Prostate gland (tissue), 2 donors: ENCODE measurements at regions not wholly inside any gene's neighbourhood (a gene's known extent, or its start where the extent isn't known, plus 50 kb on each side); places are given as distances from the start of the nearest gene placed in this dataset.

Experiments
- DNase-seq: peaks from one replicate; pipeline ENCODE4 v3.0.0-alpha.2; 2019; ENCODE audit warnings: low spot score
- H3K27ac ChIP-seq, 2 donors: fragments of 200-600 bp; sonication (generic); 2 replicates each; pipeline ENCODE4 v1.5.1; 2017 to 2019
- H3K27me3 ChIP-seq: fragments of 200-600 bp; sonication (generic); replicated peaks from 2 replicates; pipeline ENCODE4 v1.5.1; 2019; ENCODE audit not compliant: insufficient read depth
- H3K36me3 ChIP-seq, 2 donors: fragments of 200-600 bp; sonication (generic); 1 replicate in 1 of 2; 2 replicates in 1 of 2; pipeline versions ENCODE4 v1.5.1 to v1.8.1; 2017 to 2019
- H3K4me1 ChIP-seq: fragments of 200-600 bp; sonication (generic); replicated peaks from 2 replicates; pipeline ENCODE4 v1.5.1; 2019
- H3K4me3 ChIP-seq, 2 donors: fragments of 200-600 bp; sonication (generic); 2 replicates each; pipeline ENCODE4 v1.5.1; 2017 to 2019
- H3K9me3 ChIP-seq: fragments of 200-600 bp; sonication (generic); 2 replicates; pipeline ENCODE4 v1.5.1; 2017
- POLR2A ChIP-seq: fragments of 450-650 bp; IDR thresholded peaks from one replicate; pipeline ENCODE4 v1.6.1; 2016; ENCODE audit warnings: antibody characterized with exemption, mild to moderate bottlenecking
- POLR2AphosphoS5 ChIP-seq: sonication (generic); formaldehyde crosslinking; IDR thresholded peaks from one replicate; pipeline ENCODE4 v1.6.1; 2017; ENCODE audit warnings: antibody characterized with exemption
- WGBS: methylation state at CpG from one replicate; pipeline ENCODE4 v1.1.5; 2018; 5-methylcytosine and 5-hydroxymethylcytosine counted together
- intact Hi-C: fragments of 100-400 bp; cut with DNase I; formaldehyde crosslinking; loops from one replicate; pipeline ENCODE4 v1.14.2; 2022
- TF ChIP-seq, protein P1 (sequence below), 4 experiments: fragments of 200-600 bp in 2 of 4; fragments of 450-650 bp in 2 of 4; sonication (generic) in 2 of 4; IDR thresholded peaks; 1 replicate in 3 of 4; 2 replicates in 1 of 4; pipeline ENCODE4 v1.5.1; 2016 to 2019; ENCODE audit warnings: antibody characterized with exemption in 4 of 4, mild to moderate bottlenecking in 2 of 4, moderate library complexity in 2 of 4

DNA sequence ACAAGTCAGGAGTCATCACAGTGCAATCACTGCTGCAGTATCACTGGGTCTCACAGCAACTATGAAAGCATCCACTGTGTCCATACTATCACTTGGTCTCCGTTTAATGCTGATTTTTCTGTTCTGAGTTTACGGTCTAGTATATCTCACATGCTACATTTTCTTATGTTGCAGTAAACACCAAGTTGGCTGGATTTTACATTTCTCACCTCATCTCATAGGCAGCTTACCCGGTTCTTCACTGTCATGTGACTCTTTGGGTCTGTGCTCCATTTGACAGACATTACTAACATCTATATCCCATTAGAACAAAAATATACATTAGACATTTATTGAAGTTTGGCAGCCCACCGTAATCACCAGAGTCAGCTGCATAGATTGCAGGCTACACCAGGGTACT, 115.7 kb upstream of the PRMT8 start:
- Histone ChIP-seq H3K36me3 (no peaks in the 10 kb centered on the region), H3K27me3 (no peaks in the 10 kb centered on the region), H3K27ac (no peak overlapping the region), H3K4me1 (no peaks in the 10 kb centered on the region), H3K9me3 (no peaks in the 10 kb centered on the region), H3K4me3 (no peak overlapping the region)
- DNase-seq: no peak
- intact Hi-C loops: no loop called here
- TF ChIP-seq POLR2A (no peak), POLR2AphosphoS5 (no peak)
- TF ChIP-seq, protein P1, sequence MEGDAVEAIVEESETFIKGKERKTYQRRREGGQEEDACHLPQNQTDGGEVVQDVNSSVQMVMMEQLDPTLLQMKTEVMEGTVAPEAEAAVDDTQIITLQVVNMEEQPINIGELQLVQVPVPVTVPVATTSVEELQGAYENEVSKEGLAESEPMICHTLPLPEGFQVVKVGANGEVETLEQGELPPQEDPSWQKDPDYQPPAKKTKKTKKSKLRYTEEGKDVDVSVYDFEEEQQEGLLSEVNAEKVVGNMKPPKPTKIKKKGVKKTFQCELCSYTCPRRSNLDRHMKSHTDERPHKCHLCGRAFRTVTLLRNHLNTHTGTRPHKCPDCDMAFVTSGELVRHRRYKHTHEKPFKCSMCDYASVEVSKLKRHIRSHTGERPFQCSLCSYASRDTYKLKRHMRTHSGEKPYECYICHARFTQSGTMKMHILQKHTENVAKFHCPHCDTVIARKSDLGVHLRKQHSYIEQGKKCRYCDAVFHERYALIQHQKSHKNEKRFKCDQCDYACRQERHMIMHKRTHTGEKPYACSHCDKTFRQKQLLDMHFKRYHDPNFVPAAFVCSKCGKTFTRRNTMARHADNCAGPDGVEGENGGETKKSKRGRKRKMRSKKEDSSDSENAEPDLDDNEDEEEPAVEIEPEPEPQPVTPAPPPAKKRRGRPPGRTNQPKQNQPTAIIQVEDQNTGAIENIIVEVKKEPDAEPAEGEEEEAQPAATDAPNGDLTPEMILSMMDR (IDR thresholded peaks at IDR 0.05): no peak
- 84% methylated on average over 4 of the region's 4 CpGs for WGBS

DNA sequence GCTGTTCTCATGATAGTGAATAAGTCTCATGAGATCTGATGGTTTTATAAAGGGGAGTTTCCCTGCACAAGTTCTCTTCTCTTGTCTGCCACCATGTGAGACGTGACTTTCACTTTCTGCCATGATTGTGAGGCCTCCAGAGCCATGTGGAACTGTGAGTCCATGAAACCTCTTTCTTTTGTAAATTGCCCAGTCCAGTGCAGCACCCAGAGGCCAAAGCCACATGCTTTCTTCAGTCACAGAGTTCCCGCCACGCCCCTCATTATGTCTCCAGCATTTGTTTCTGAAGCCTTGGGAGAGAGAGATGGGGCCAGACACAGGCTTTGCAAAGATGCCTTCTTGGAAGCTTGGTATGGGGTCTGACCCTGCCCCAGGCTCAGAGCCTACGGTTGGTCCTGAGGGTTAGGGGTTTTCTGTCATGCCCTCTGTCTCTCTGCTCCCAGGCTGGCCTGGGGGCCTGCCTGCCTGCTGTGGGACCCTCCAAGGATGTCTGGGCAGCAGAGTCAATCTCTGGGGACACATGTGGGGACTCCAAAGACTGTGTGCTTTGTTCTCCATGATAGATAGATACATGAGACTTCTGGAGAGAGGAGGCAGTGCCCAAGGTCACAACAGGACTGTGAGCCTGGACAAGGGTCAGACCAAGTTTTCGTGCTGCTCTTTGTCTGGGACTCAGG, 114.1 kb upstream of the PRMT8 start:
- 79% methylated on average over 5 of the region's 5 CpGs for WGBS
- Histone ChIP-seq H3K4me3 (no peak overlapping the region), H3K4me1 (no peaks in the 10 kb centered on the region), H3K36me3 (no peaks in the 10 kb centered on the region), H3K27ac (no peak overlapping the region), H3K9me3 (no peaks in the 10 kb centered on the region), H3K27me3 (no peaks in the 10 kb centered on the region)
- no peak for DNase-seq
- intact Hi-C loops: no loop called here
- TF ChIP-seq POLR2AphosphoS5 (no peak), POLR2A (no peak)
- TF ChIP-seq, protein P1 (IDR thresholded peaks at IDR 0.05): no peak

- Histone ChIP-seq H3K27ac (no peak overlapping the region), H3K36me3 (no peaks in the 10 kb centered on the region), H3K9me3 (no peaks in the 10 kb centered on the region), H3K4me1 (no peaks in the 10 kb centered on the region), H3K27me3 (no peaks in the 10 kb centered on the region), H3K4me3 (no peak overlapping the region)
- intact Hi-C loops: no loop called here
- no peak for DNase-seq
- TF ChIP-seq, protein P1 (IDR thresholded peaks at IDR 0.05): no peak
- no peak for TF ChIP-seq POLR2A
- WGBS: 48% methylated on average over 4 of the region's 4 CpGs
Observed at GRCh38 chr12:3378655-3379054, 112.3 kb upstream of the PRMT8 start.

GRCh38 chr12:3379079-3379478, 111.9 kb upstream of the PRMT8 start:
- no peaks in the 10 kb centered on the region for H3K4me1 ChIP-seq
- WGBS: 24% methylated on average over 6 of the region's 6 CpGs
- no peak overlapping the region for H3K27ac ChIP-seq
- no peaks in the 10 kb centered on the region for H3K9me3 ChIP-seq
- TF ChIP-seq POLR2A (no peak), POLR2AphosphoS5 (peak; percentile 47)
- no peaks in the 10 kb centered on the region for H3K36me3 ChIP-seq
- intact Hi-C loops: no loop called here
- no peaks in the 10 kb centered on the region for H3K27me3 ChIP-seq
- H3K4me3 ChIP-seq: no peak overlapping the region
- no peak for DNase-seq

GRCh38 chr12:3380200-3381043, 110.6 kb upstream of the PRMT8 start:
- no peaks in the 10 kb centered on the region for H3K4me1 ChIP-seq
- DNase-seq: no peak
- TF ChIP-seq POLR2AphosphoS5: no peak
- no peak for TF ChIP-seq POLR2A
- TF ChIP-seq, protein P1 (IDR thresholded peaks at IDR 0.05): no peak
- H3K9me3 ChIP-seq: no peaks in the 10 kb centered on the region
- intact Hi-C loops: no loop called here
- no peaks in the 10 kb centered on the region for H3K27me3 ChIP-seq
- H3K27ac ChIP-seq: no peak overlapping the region
- no peaks in the 10 kb centered on the region for H3K36me3 ChIP-seq
- H3K4me3 ChIP-seq: no peak overlapping the region
- WGBS: 80% methylated on average over 15 of the region's 15 CpGs
